Ovary (tissue), 7 donors: ENCODE measurements at regions not wholly inside any gene's neighbourhood (a gene's known extent, or its start where the extent isn't known, plus 50 kb on each side); places are given as distances from the start of the nearest gene placed in this dataset.

Source experiments
- DNase-seq, 5 donors: peaks; one replicate each; pipeline ENCODE4 v3.0.0-alpha.2; 2019 to 2020
- H3K27ac ChIP-seq, 2 donors: fragments of 200-600 bp; one replicate each; pipeline versions ENCODE4 v1.5.1 to v1.8.0; 2019 to 2022
- H3K27me3 ChIP-seq: fragments of 200-600 bp; one replicate; pipeline ENCODE4 v1.8.0; 2022
- H3K36me3 ChIP-seq: fragments of 200-600 bp; sonication (generic); one replicate; pipeline ENCODE4 v1.5.1; 2019
- H3K4me1 ChIP-seq: one replicate; pipeline ENCODE4 v1.8.1; 2013; ENCODE audit warnings: mild to moderate bottlenecking, moderate library complexity; ENCODE audit not compliant: insufficient read depth
- H3K4me3 ChIP-seq: fragments of 200-600 bp; sonication (generic); one replicate; pipeline ENCODE4 v1.5.1; 2017
- H3K9me3 ChIP-seq, 2 donors: fragments of 200-600 bp in 1 of 2; sonication (generic) in 1 of 2; one replicate each; pipeline versions ENCODE4 v1.5.1 to v1.8.1; 2013 to 2019; ENCODE audit warnings: mild to moderate bottlenecking in 1 of 2, moderate library complexity in 1 of 2
- EP300 ChIP-seq: sonication (generic); formaldehyde crosslinking; IDR thresholded peaks from one replicate; pipeline ENCODE4 v1.6.1; 2017; ENCODE audit warnings: antibody characterized with exemption
- POLR2A ChIP-seq: fragments of 450-650 bp; IDR thresholded peaks from one replicate; pipeline ENCODE4 v1.6.1; 2017; ENCODE audit warnings: antibody characterized with exemption, mild to moderate bottlenecking, moderate library complexity
- WGBS, 3 donors: extraction: QIAGEN DNeasy Blood & Tissue Kit in 1 of 3; methylation state at CpG; one replicate each; pipeline versions ENCODE4 v1.1.5 to v1.1.7; 2013 to 2017; 5-methylcytosine and 5-hydroxymethylcytosine counted together
- intact Hi-C, 4 donors: fragments of 100-400 bp; cut with DNase I; formaldehyde crosslinking; loops; one replicate each; pipeline versions ENCODE4 v1.11.0 to v1.15.1; 2022 to 2023
- TF ChIP-seq, protein P1 (sequence below), 3 donors: fragments of 450-650 bp in 2 of 3; fragments of 200-600 bp in 1 of 3; IDR thresholded peaks; one replicate each; pipeline versions ENCODE4 v1.5.1 to v1.8.0; 2016 to 2022; ENCODE audit warnings: antibody characterized with exemption in 3 of 3, mild to moderate bottlenecking in 1 of 3
- donor health status: DM: no; HTN: no; CAD: no; lungs with moderate emphysema.
- donor health status: DM: no; HTN: no; CAD: no.
- donor health status: Bipolar disorder and iron deficiency.
- donor health status: DM: no; HTN: no; CAD: no.
- donor health status: DM: yes; HTN: yes; CAD: no.

GRCh38 chr3:109852283-109852682, 514.9 kb upstream of the DPPA4 start:
- intact Hi-C loops, result no loop called here
- 81 to 89% (median 85%) methylated on average over 3 of the region's 3 CpGs for WGBS, 3 donors

DNA sequence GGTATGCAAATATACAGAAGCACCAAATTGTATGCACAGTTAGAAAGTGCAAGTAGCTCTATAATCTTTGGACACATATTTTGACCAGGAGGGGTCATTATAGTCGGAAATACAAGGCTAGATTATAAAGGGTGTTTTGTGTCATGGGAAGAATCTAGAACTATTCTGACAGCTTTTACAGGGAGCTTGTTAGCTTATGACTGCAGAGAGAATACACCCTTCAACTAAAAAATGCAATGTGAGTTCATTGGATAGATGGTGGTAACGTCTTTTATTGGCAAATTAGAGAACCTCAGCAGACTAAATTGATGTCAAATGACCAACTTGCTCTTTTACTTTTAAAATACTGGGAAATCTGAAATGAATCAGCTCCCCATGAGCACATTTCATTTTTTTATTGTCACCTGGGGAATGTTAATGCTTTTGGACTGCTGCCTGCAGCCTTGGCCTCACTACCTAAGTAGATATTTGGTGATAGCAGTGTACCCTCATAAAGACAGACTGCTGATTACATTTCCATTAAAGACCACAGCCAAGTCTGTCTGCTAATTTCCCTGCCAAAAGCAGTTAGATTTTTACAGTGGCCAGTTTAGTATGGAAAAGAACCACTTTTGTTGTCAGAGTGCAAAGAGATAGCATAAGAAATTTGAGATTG, 515.9 kb upstream of the DPPA4 start:
- intact Hi-C loops, result no loop called here
- H3K27me3 ChIP-seq, result no peaks in the 10 kb centered on the region
- H3K27ac ChIP-seq, result no peak overlapping the region
- no peak for DNase-seq
- no peaks in the 10 kb centered on the region for H3K9me3 ChIP-seq
- H3K4me3 ChIP-seq, result no peak overlapping the region
- TF ChIP-seq EP300 (no peak), POLR2A (no peak)
- TF ChIP-seq, protein P1, sequence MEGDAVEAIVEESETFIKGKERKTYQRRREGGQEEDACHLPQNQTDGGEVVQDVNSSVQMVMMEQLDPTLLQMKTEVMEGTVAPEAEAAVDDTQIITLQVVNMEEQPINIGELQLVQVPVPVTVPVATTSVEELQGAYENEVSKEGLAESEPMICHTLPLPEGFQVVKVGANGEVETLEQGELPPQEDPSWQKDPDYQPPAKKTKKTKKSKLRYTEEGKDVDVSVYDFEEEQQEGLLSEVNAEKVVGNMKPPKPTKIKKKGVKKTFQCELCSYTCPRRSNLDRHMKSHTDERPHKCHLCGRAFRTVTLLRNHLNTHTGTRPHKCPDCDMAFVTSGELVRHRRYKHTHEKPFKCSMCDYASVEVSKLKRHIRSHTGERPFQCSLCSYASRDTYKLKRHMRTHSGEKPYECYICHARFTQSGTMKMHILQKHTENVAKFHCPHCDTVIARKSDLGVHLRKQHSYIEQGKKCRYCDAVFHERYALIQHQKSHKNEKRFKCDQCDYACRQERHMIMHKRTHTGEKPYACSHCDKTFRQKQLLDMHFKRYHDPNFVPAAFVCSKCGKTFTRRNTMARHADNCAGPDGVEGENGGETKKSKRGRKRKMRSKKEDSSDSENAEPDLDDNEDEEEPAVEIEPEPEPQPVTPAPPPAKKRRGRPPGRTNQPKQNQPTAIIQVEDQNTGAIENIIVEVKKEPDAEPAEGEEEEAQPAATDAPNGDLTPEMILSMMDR (IDR thresholded peaks at IDR 0.05), result no peak
- no peaks in the 10 kb centered on the region for H3K36me3 ChIP-seq
- 45 to 49% (median 45%) methylated on average over 2 of the region's 2 CpGs for WGBS, 3 donors
- no peaks in the 10 kb centered on the region for H3K4me1 ChIP-seq

More at GRCh38 chr3:109852283-109852682, 514.9 kb upstream of the DPPA4 start:
- H3K36me3 ChIP-seq, result no peaks in the 10 kb centered on the region
- H3K27me3 ChIP-seq, result no peaks in the 10 kb centered on the region
- TF ChIP-seq, protein P1 (IDR thresholded peaks at IDR 0.05), result no peak
- TF ChIP-seq EP300 (no peak), POLR2A (no peak)
- no peak overlapping the region for H3K4me3 ChIP-seq
- no peaks in the 10 kb centered on the region for H3K4me1 ChIP-seq
- DNase-seq, result no peak
- no peaks in the 10 kb centered on the region for H3K9me3 ChIP-seq
- H3K27ac ChIP-seq, result no peak overlapping the region

GRCh38 chr3:109863701-109864100, 526.4 kb upstream of the DPPA4 start:
- Histone ChIP-seq H3K36me3 (no peaks in the 10 kb centered on the region), H3K9me3 (no peaks in the 10 kb centered on the region), H3K27ac (no peak overlapping the region), H3K4me3 (no peak overlapping the region), H3K27me3 (no peaks in the 10 kb centered on the region), H3K4me1 (no peaks in the 10 kb centered on the region)
- 85 to 97% (median 92%) methylated on average over 1 of the region's 1 CpG for WGBS, 3 donors
- no peak for DNase-seq
- TF ChIP-seq POLR2A, result no peak
- TF ChIP-seq, protein P1 (IDR thresholded peaks at IDR 0.05), result no peak
- no peak for TF ChIP-seq EP300
- intact Hi-C loops, result no loop called here

- Histone ChIP-seq H3K4me3 (no peak overlapping the region), H3K9me3 (no peaks in the 10 kb centered on the region), H3K27ac (no peak overlapping the region), H3K4me1 (no peaks in the 10 kb centered on the region), H3K27me3 (no peaks in the 10 kb centered on the region), H3K36me3 (no peaks in the 10 kb centered on the region)
- DNase-seq, result no peak
- TF ChIP-seq, protein P1 (IDR thresholded peaks at IDR 0.05), result no peak
- no peak for TF ChIP-seq POLR2A
- intact Hi-C loops, result no loop called here
Measured at GRCh38 chr3:109864452-109864851, 527.1 kb upstream of the DPPA4 start.
